GM23338 (cell line): ENCODE measurements at regions not wholly inside any gene's neighbourhood (a gene's known extent, or its start where the extent isn't known, plus 50 kb on each side); places are given as distances from the start of the nearest gene placed in this dataset.

Experiments
- ATAC-seq: fragments of 200-7000 bp; cut with Tn5 transposase; 3 replicates; pipeline ENCODE4 v1.9.1; 2020
- DNase-seq: peaks from one replicate; pipeline ENCODE4 v3.0.0-alpha.2; 2015; ENCODE audit warnings: low spot score
- H2AFZ ChIP-seq: fragments of 200-600 bp; sonication (generic); 2 replicates; pipeline ENCODE4 v1.8.0; 2016; ENCODE audit warnings: antibody characterized with exemption, mild to moderate bottlenecking, moderate library complexity
- H3F3A ChIP-seq: fragments of 200-600 bp; sonication (generic); replicated peaks from 2 replicates; pipeline ENCODE4 v1.8.0; 2017; ENCODE audit warnings: antibody characterized with exemption, mixed run types, low read depth
- H3K27ac ChIP-seq: fragments of 200-600 bp; sonication (generic); 2 replicates; pipeline ENCODE4 v1.6.1; 2016; ENCODE audit warnings: low read depth
- H3K27me3 ChIP-seq: fragments of 200-600 bp; sonication (generic); 2 replicates; pipeline ENCODE4 v1.8.0; 2016; ENCODE audit warnings: mild to moderate bottlenecking, mixed run types, moderate library complexity; ENCODE audit not compliant: insufficient read depth
- H3K36me3 ChIP-seq: fragments of 200-600 bp; sonication (generic); 2 replicates; pipeline ENCODE4 v1.8.0; 2016; ENCODE audit warnings: mild to moderate bottlenecking; ENCODE audit not compliant: insufficient read depth
- H3K4me1 ChIP-seq: fragments of 200-600 bp; sonication (generic); 2 replicates; pipeline ENCODE4 v1.8.0; 2016; ENCODE audit warnings: mild to moderate bottlenecking, moderate library complexity; ENCODE audit not compliant: insufficient read depth
- H3K4me2 ChIP-seq: fragments of 200-600 bp; sonication (generic); 2 replicates; pipeline ENCODE4 v1.7.1; 2017; ENCODE audit warnings: mixed run types
- H3K4me3 ChIP-seq: fragments of 200-600 bp; sonication (generic); 2 replicates; pipeline ENCODE4 v1.6.1; 2016; ENCODE audit warnings: mixed run types
- H3K79me2 ChIP-seq: fragments of 200-600 bp; sonication (generic); replicated peaks from 2 replicates; pipeline ENCODE4 v1.8.0; 2017; ENCODE audit warnings: mild to moderate bottlenecking; ENCODE audit not compliant: insufficient read depth
- H3K9me2 ChIP-seq: fragments of 200-600 bp; sonication (generic); 2 replicates; pipeline ENCODE4 v1.8.0; 2017; ENCODE audit not compliant: insufficient read depth
- H4K20me1 ChIP-seq: fragments of 200-600 bp; sonication (generic); replicated peaks from 2 replicates; pipeline ENCODE4 v1.8.0; 2017; ENCODE audit warnings: mild to moderate bottlenecking; ENCODE audit not compliant: insufficient read depth
- H3K27ac Mint-ChIP-seq: 2 replicates; pipeline ENCODE4 v1.8.0; 2020; ENCODE audit warnings: inconsistent platforms, mild to moderate bottlenecking, moderate library complexity, mixed read lengths
- H3K27me3 Mint-ChIP-seq: 3 replicates; pipeline ENCODE4 v1.8.0; 2022; ENCODE audit warnings: low read depth, mild to moderate bottlenecking, moderate library complexity, mixed read lengths, inconsistent platforms; ENCODE audit not compliant: insufficient read depth, poor library complexity
- H3K36me3 Mint-ChIP-seq: 3 replicates; pipeline ENCODE4 v1.8.0; 2021; ENCODE audit warnings: low read depth, mild to moderate bottlenecking, inconsistent platforms, moderate library complexity, mixed read lengths
- H3K4me1 Mint-ChIP-seq: 3 replicates; pipeline ENCODE4 v1.8.0; 2020; ENCODE audit warnings: mild to moderate bottlenecking, inconsistent platforms, mixed read lengths
- H3K4me3 Mint-ChIP-seq: 3 replicates; pipeline ENCODE4 v1.8.0; 2021; ENCODE audit warnings: moderate library complexity, mild to moderate bottlenecking, inconsistent platforms, mixed read lengths
- H3K9me3 Mint-ChIP-seq: 3 replicates; pipeline ENCODE4 v1.8.0; 2020; ENCODE audit warnings: moderate library complexity, mild to moderate bottlenecking, inconsistent platforms, mixed read lengths
- CREB1 ChIP-seq: fragments of 250-450 bp; sonication (Bioruptor Pico); IDR thresholded peaks from 2 replicates; pipeline ENCODE4 v1.5.0; 2020; ENCODE audit warnings: low read depth, mild to moderate bottlenecking, moderate library complexity
- JUNB ChIP-seq: IDR thresholded peaks from one replicate; pipeline ENCODE4 v1.6.1; 2016; ENCODE audit warnings: antibody characterized with exemption; ENCODE audit not compliant: unreplicated experiment
- NANOG ChIP-seq: IDR thresholded peaks from 2 replicates; pipeline ENCODE4 v1.6.1; 2016; ENCODE audit warnings: antibody characterized with exemption, borderline replicate concordance
- REST ChIP-seq: IDR thresholded peaks from one replicate; pipeline ENCODE4 v1.6.1; 2018; ENCODE audit warnings: antibody characterized with exemption; ENCODE audit not compliant: unreplicated experiment
- STAT1 ChIP-seq: IDR thresholded peaks from one replicate; pipeline ENCODE4 v1.6.1; 2016; ENCODE audit warnings: antibody characterized with exemption; ENCODE audit not compliant: unreplicated experiment
- ZNF114 ChIP-seq: fragments of 250-450 bp; sonication (Bioruptor Pico); IDR thresholded peaks from 2 replicates; pipeline ENCODE4 v1.5.0; 2020; ENCODE audit warnings: mild to moderate bottlenecking, moderate library complexity
- ZNF462 ChIP-seq: fragments of 250-450 bp; sonication (Bioruptor Pico); IDR thresholded peaks from 2 replicates; pipeline ENCODE4 v1.5.0; 2020; ENCODE audit warnings: mild to moderate bottlenecking, moderate library complexity

GRCh38 chr1:194067772-194068171 lies 881.4 kb upstream of the B3GALT2 start (continued):
- TF ChIP-seq STAT1 (no peak), ZNF114 (CRISPR knock-in tag) (no peak), NANOG (no peak)

- Histone ChIP-seq H3F3A (no peaks in the 10 kb centered on the region), H3K79me2 (no peaks in the 10 kb centered on the region), H3K36me3 (no peaks in the 10 kb centered on the region; the same call in 1 of the 2 replicates), H3K4me3 (no peak overlapping the region), H2AFZ (no peak overlapping the region), H3K27me3 (no peaks in the 10 kb centered on the region), H4K20me1 (no peaks in the 10 kb centered on the region), H3K27ac (no peak overlapping the region), H3K4me2 (no peak overlapping the region), H3K4me1 (no peaks in the 10 kb centered on the region), H3K9me2 (peaks cover 7% of the 10 kb centered on the region)
- H3K4me1 Mint-ChIP-seq: no peaks in the 10 kb centered on the region
- H3K4me3 Mint-ChIP-seq: no peak overlapping the region
- H3K27ac Mint-ChIP-seq: no peak overlapping the region
- DNase-seq (no peak), ATAC-seq (no peak)
- peaks cover 8% of the 10 kb centered on the region for H3K9me3 Mint-ChIP-seq
- H3K36me3 Mint-ChIP-seq: peaks cover 8% of the 10 kb centered on the region
- no peak for TF ChIP-seq STAT1
- no peak for TF ChIP-seq JUNB
- TF ChIP-seq NANOG: no peak
- no peaks in the 10 kb centered on the region for H3K27me3 Mint-ChIP-seq
Measured at GRCh38 chr1:194062962-194063361, 876.5 kb upstream of the B3GALT2 start.

GRCh38 chr1:194062526-194062925 lies 876.1 kb upstream of the B3GALT2 start:
- no peaks in the 10 kb centered on the region for H3F3A ChIP-seq
- TF ChIP-seq NANOG: no peak
- TF ChIP-seq ZNF114 (CRISPR knock-in tag): no peak
- TF ChIP-seq REST: no peak
- TF ChIP-seq ZNF462 (CRISPR knock-in tag): no peak
- TF ChIP-seq CREB1 (CRISPR knock-in tag): no peak
- no peaks in the 10 kb centered on the region for H3K4me1 Mint-ChIP-seq
- H3K9me3 Mint-ChIP-seq: peaks cover 8% of the 10 kb centered on the region
- H3K36me3 Mint-ChIP-seq: peaks cover 8% of the 10 kb centered on the region
- H3K4me2 ChIP-seq: no peak overlapping the region
- H4K20me1 ChIP-seq: no peaks in the 10 kb centered on the region
- no peaks in the 10 kb centered on the region for H3K4me1 ChIP-seq
- no peak overlapping the region for H3K4me3 Mint-ChIP-seq
- ATAC-seq (no peak), DNase-seq (no peak)
- H3K4me3 ChIP-seq: no peak overlapping the region
- no peak overlapping the region for H3K27ac ChIP-seq
- peaks cover 12% of the 10 kb centered on the region for H3K9me2 ChIP-seq
- H3K36me3 ChIP-seq: no peaks in the 10 kb centered on the region; the same call in 1 of the 2 replicates
- H3K27me3 ChIP-seq: no peaks in the 10 kb centered on the region
- no peaks in the 10 kb centered on the region for H3K27me3 Mint-ChIP-seq
- no peak overlapping the region for H3K27ac Mint-ChIP-seq
- H3K79me2 ChIP-seq: no peaks in the 10 kb centered on the region
- no peak overlapping the region for H2AFZ ChIP-seq
